ENCODE measurements at regions not wholly inside any gene's neighbourhood (a gene's known extent, or its start where the extent isn't known, plus 50 kb on each side); places are given as distances from the start of the nearest gene placed in this dataset.

DNA sequence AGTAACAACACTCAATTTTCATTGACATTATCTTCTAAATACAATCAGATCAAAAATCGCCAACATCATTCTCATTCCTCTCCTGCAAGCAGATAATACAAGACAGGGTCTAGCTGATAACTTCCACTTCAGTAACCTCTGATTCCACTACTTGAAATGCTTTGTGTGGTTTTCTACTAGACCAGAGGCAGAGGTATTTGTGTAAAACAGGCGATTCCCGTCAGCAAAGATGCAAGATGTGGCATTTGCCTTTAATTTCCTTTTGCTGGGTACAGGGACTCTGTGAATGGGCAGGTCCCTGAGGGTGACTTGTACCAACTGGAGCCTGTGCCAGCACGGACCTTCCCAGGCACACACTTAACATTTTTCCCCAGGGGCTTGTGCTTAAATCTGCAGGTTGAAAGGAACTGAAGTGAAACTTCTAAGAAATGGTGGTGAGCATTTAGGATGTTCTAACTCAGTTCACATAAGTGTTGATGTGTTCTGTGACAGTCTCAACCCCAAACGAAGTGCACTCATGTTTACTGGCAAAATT is 625.5 kb upstream of the WWC1 start (continued):
- TF ChIP-seq, protein P1, sequence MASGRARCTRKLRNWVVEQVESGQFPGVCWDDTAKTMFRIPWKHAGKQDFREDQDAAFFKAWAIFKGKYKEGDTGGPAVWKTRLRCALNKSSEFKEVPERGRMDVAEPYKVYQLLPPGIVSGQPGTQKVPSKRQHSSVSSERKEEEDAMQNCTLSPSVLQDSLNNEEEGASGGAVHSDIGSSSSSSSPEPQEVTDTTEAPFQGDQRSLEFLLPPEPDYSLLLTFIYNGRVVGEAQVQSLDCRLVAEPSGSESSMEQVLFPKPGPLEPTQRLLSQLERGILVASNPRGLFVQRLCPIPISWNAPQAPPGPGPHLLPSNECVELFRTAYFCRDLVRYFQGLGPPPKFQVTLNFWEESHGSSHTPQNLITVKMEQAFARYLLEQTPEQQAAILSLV (CRISPR knock-in tag; IDR thresholded peaks at IDR 0.05; ENCODE audit: borderline replicate concordance): no peak
- no peak for TF ChIP-seq IRX3 (CRISPR knock-in tag; IDR thresholded peaks at IDR 0.05; ENCODE audit: borderline replicate concordance, low read depth)
- no peak for TF ChIP-seq ZNF614 (CRISPR knock-in tag; IDR thresholded peaks at IDR 0.05; ENCODE audit: borderline replicate concordance)
- TF ChIP-seq, protein P2, sequence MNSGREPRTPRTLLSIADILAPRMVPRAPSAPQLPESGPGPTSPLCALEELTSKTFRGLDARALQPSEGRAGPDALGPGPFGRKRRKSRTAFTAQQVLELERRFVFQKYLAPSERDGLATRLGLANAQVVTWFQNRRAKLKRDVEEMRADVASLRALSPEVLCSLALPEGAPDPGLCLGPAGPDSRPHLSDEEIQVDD (CRISPR knock-in tag; IDR thresholded peaks at IDR 0.05; ENCODE audit: borderline replicate concordance): no peak

DNA sequence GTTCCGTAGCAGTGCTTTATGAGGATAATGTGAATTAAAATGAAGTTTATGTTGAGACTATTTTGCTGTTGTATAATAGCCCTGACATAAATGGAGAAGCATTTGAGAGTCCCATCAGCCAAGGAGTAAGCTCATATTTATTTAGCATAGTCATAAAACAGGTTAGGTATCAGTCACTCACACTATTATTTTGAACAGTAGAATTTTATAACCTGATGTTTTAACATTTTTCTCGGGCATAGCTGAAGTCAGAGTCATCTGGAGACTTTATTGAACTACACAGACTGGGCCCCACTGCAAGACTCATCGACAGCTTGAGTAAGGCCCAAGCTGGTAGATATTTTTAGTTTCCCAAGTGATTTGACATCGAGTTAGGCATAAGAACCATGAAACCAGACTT is 620.3 kb upstream of the WWC1 start:
- POLR2A ChIA-PET: no interaction called here
- in situ Hi-C loops (cut with HindIII; ENCODE audit: extremely low pct_ligation_motif_present, low pct_unique_long_range_greater_than_20kb) (no loop called here), intact Hi-C loops (cut with micrococcal nuclease; ENCODE audit: unreplicated experiment) (no loop called here)
- Histone ChIP-seq H3K4me2 (ENCODE audit: low read depth, low read length) (no peak overlapping the region), H2AFZ (ENCODE audit: low read length) (no peak overlapping the region), H3K9ac (ENCODE audit: insufficient read depth, low read depth, low read length) (no peak overlapping the region), H3K4me3 (replicated peaks in 1 of 3; ENCODE audit: insufficient read depth in 1 of 3, low read depth in 2 of 3, low read length in 3 of 3) (no peak overlapping the region), H3K27ac (ENCODE audit: extremely low read length, insufficient read depth, low read length) (no peak overlapping the region), H3K36me3 (replicated peaks in 1 of 2; ENCODE audit: control insufficient read depth in 1 of 2, insufficient read depth in 2 of 2, low read length in 2 of 2) (no peaks in the 10 kb centered on the region), H3K79me2 (ENCODE audit: insufficient read depth, low read length) (no peaks in the 10 kb centered on the region), H3K4me1 (ENCODE audit: insufficient read depth, low read length) (no peaks in the 10 kb centered on the region), H3K9me3 (ENCODE audit: low read length) (peaks cover 1% of the 10 kb centered on the region; the same call in 1 of the 2 replicates), H3K27me3 (ENCODE audit: control insufficient read depth in 1 of 2, insufficient read depth in 2 of 2, low read length in 2 of 2) (no peaks in the 10 kb centered on the region), H4K20me1 (ENCODE audit: insufficient read depth, low read length) (no peaks in the 10 kb centered on the region)
- TF ChIP-seq FLYWCH1 (CRISPR knock-in tag; IDR thresholded peaks at IDR 0.05) (no peak), ADNP (CRISPR knock-in tag; IDR thresholded peaks at IDR 0.05) (no peak)
- CTCF ChIA-PET (ENCODE audit: low intra/inter-chr PET ratio, low total read pairs): no interaction called here
- BruUV-seq (replicated peaks): no TSS peak
- 1% methylated on average over 4 of the region's 4 CpGs for WGBS (ENCODE audit: low lambda C conversion rate)
- ATAC-seq: no peak
- no peak for FAIRE-seq
- DNase-seq (ENCODE audit: low spot score): no peak
